ENCODE measurements at regions not wholly inside any gene's neighbourhood (a gene's known extent, or its start where the extent isn't known, plus 50 kb on each side); places are given as distances from the start of the nearest gene placed in this dataset.

- TF ChIP-seq ZNF275 (CRISPR knock-in tag; IDR thresholded peaks at IDR 0.05; ENCODE audit: borderline replicate concordance) (no peak), ZNF484 (CRISPR knock-in tag; IDR thresholded peaks at IDR 0.05; ENCODE audit: borderline replicate concordance, low read depth) (no peak)
These were observed 151.6 kb downstream of the LRRC30 start (continued) for GRCh38 chr18:7382328-7383001.

- DNase-seq (ENCODE audit: low spot score) (no peak), FAIRE-seq (no peak), ATAC-seq (no peak)
- no peaks in the 10 kb centered on the region for H3K9me3 ChIP-seq (ENCODE audit: low read length)
- no peak overlapping the region for H3K4me3 ChIP-seq (replicated peaks in 1 of 3; ENCODE audit: insufficient read depth in 1 of 3, low read depth in 2 of 3, low read length in 3 of 3)
- no peak overlapping the region for H3K4me2 ChIP-seq (ENCODE audit: low read depth, low read length)
- no peak overlapping the region for H3K9ac ChIP-seq (ENCODE audit: insufficient read depth, low read depth, low read length)
- H2AFZ ChIP-seq (ENCODE audit: low read length) = no peak overlapping the region
- H3K79me2 ChIP-seq (ENCODE audit: insufficient read depth, low read length) = no peaks in the 10 kb centered on the region
- intact Hi-C loops (cut with micrococcal nuclease; ENCODE audit: unreplicated experiment) (no loop called here), in situ Hi-C loops (cut with HindIII; ENCODE audit: extremely low pct_ligation_motif_present, low pct_unique_long_range_greater_than_20kb) (no loop called here)
- H3K4me1 ChIP-seq (ENCODE audit: insufficient read depth, low read length) = no peaks in the 10 kb centered on the region
- H3K36me3 ChIP-seq (replicated peaks in 1 of 2; ENCODE audit: control insufficient read depth in 1 of 2, insufficient read depth in 2 of 2, low read length in 2 of 2) = no peaks in the 10 kb centered on the region
- no peak overlapping the region for H3K27ac ChIP-seq (ENCODE audit: extremely low read length, insufficient read depth, low read length)
- peaks cover 0 to 5% of the 10 kb centered on the region in 2 experiments; a peak in 1 of 5 replicates for H3K27me3 ChIP-seq (ENCODE audit: control insufficient read depth in 1 of 2, insufficient read depth in 2 of 2, low read length in 2 of 2)
- CTCF ChIA-PET (ENCODE audit: low intra/inter-chr PET ratio, low total read pairs) = no interaction called here
- H4K20me1 ChIP-seq (ENCODE audit: insufficient read depth, low read length) = no peaks in the 10 kb centered on the region
- POLR2A ChIA-PET = no interaction called here
- no TSS peak for BruUV-seq (replicated peaks)
- WGBS (ENCODE audit: low lambda C conversion rate) = 20% methylated on average over 16 of the region's 17 CpGs
- no peak for TF ChIP-seq ZEB1 (IDR thresholded peaks at IDR 0.05; ENCODE audit: insufficient replicate concordance, low read depth)
- no peak for TF ChIP-seq MEF2D (CRISPR knock-in tag; IDR thresholded peaks at IDR 0.05)
- no peak for TF ChIP-seq SNAPC5 (CRISPR knock-in tag; IDR thresholded peaks at IDR 0.05; ENCODE audit: borderline replicate concordance)
- TF ChIP-seq THRA (CRISPR knock-in tag; IDR thresholded peaks at IDR 0.05; ENCODE audit: borderline replicate concordance) = no peak
- no peak for TF ChIP-seq SP140L (CRISPR knock-in tag; IDR thresholded peaks at IDR 0.05; ENCODE audit: borderline replicate concordance)
- no peak for TF ChIP-seq HOMEZ (CRISPR knock-in tag; IDR thresholded peaks at IDR 0.05; ENCODE audit: low read depth)
- no peak for TF ChIP-seq ELF1 (CRISPR knock-in tag; IDR thresholded peaks at IDR 0.05)
- no peak for TF ChIP-seq EP300 (IDR thresholded peaks at IDR 0.05; ENCODE audit: low read depth in 2 of 2, low read length in 2 of 2)
- TF ChIP-seq EP300 (CRISPR knock-in tag; IDR thresholded peaks at IDR 0.05; ENCODE audit: borderline replicate concordance) = no peak
- no peak for TF ChIP-seq TBL1XR1 (IDR thresholded peaks at IDR 0.05; ENCODE audit: borderline replicate concordance, low read length, partially characterized antibody)
- no peak for TF ChIP-seq KDM5A (IDR thresholded peaks at IDR 0.05; ENCODE audit: borderline replicate concordance, low read length)
These were observed 152.4 kb downstream of the LRRC30 start for GRCh38 chr18:7383002-7383980.
